ENCODE measurements at regions not wholly inside any gene's neighbourhood (a gene's known extent, or its start where the extent isn't known, plus 50 kb on each side); places are given as distances from the start of the nearest gene placed in this dataset.

DNA sequence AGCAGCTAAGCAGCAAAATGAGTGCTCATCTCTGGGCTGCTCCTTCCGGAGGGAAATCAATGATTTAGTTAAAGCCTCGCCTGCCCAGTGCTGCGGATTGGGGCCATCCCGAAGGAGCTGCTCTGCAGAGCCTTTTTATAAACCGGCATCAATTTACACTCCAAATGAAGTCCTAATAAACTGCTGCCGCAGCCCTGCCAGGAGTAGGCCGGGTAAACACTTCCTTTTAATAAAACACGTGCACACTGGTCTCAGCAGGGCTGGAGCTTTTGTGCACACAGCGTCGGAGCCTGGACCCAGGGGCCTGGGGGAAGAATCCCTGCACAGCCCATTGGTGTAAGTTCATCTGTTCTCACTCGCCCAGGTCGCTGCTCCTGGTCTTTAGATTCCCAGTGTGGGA lies 79.6 kb upstream of the HS3ST2 start:
- Histone ChIP-seq H3K27ac (no peak overlapping the region), H3K4me3 (no peak overlapping the region), H3K36me3 (no peaks in the 10 kb centered on the region), H3K9me3 (no peaks in the 10 kb centered on the region), H3K4me1 (ENCODE audit: control insufficient read depth in 1 of 2, low read depth in 2 of 2) (peaks cover 10 to 27% of the 10 kb centered on the region in 2 donors), H3K27me3 (replicated peaks; ENCODE audit: insufficient read depth) (no peaks in the 10 kb centered on the region)
- no peak for ATAC-seq (ENCODE audit: insufficient number of reproducible peaks, low FRiP score, low read depth)
- no peak for DNase-seq (ENCODE audit: low spot score)
- TF ChIP-seq, protein P1, sequence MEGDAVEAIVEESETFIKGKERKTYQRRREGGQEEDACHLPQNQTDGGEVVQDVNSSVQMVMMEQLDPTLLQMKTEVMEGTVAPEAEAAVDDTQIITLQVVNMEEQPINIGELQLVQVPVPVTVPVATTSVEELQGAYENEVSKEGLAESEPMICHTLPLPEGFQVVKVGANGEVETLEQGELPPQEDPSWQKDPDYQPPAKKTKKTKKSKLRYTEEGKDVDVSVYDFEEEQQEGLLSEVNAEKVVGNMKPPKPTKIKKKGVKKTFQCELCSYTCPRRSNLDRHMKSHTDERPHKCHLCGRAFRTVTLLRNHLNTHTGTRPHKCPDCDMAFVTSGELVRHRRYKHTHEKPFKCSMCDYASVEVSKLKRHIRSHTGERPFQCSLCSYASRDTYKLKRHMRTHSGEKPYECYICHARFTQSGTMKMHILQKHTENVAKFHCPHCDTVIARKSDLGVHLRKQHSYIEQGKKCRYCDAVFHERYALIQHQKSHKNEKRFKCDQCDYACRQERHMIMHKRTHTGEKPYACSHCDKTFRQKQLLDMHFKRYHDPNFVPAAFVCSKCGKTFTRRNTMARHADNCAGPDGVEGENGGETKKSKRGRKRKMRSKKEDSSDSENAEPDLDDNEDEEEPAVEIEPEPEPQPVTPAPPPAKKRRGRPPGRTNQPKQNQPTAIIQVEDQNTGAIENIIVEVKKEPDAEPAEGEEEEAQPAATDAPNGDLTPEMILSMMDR (IDR thresholded peaks at IDR 0.05), result no peak

DNA sequence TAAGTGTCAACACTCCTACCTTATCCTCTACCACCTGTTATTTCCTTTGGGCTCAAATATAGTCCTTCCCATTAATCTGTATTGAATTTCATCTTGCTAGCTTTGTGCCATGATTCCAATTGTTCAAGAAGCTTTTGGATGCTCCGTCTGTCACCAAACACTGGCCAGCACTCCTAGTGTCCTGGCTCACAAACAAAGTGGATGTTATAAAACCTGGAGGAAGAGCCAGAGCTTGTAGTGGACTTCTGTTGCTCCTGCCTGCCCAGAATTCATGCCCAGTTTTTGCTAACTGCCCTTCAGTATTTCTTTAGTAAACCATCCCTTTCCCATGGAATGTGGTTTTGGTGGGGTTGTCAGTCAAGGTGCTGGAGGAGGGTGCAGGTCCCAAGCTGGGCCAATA lies 77.2 kb upstream of the HS3ST2 start:
- ATAC-seq (ENCODE audit: insufficient number of reproducible peaks, low FRiP score, low read depth) (no peak), DNase-seq (ENCODE audit: low spot score) (no peak)
- Histone ChIP-seq H3K27me3 (replicated peaks; ENCODE audit: insufficient read depth) (no peaks in the 10 kb centered on the region), H3K4me3 (no peak overlapping the region), H3K4me1 (ENCODE audit: control insufficient read depth in 1 of 2, low read depth in 2 of 2) (peaks cover 5 to 19% of the 10 kb centered on the region in 2 donors), H3K36me3 (no peaks in the 10 kb centered on the region), H3K27ac (no peak overlapping the region), H3K9me3 (no peaks in the 10 kb centered on the region)
- TF ChIP-seq, protein P1 (IDR thresholded peaks at IDR 0.05), result no peak

DNA sequence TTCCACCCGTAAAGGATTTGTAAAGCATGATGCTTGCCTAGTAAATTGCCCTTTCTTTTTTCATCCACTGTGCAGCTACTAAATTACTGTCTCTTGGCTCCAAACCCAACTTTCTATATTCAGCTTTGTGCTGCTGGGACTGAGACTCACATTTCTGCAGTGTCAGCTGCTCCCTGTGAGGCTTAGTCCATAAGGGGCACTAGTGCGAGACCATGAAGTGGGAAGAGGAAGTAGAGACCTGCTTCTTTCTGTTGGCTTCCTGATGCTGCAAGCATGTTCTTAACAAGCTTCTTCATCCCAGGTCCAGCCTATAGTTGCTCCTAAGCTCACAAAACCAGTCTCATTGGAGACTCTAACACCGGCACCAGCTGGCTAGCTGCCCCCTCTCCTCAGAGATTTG lies 74.9 kb upstream of the HS3ST2 start:
- ATAC-seq (ENCODE audit: insufficient number of reproducible peaks, low FRiP score, low read depth) (no peak), DNase-seq (ENCODE audit: low spot score) (no peak)
- Histone ChIP-seq H3K4me3 (no peak overlapping the region), H3K36me3 (no peaks in the 10 kb centered on the region), H3K27me3 (replicated peaks; ENCODE audit: insufficient read depth) (no peaks in the 10 kb centered on the region), H3K4me1 (ENCODE audit: control insufficient read depth in 1 of 2, low read depth in 2 of 2) (peaks cover 0 to 1% of the 10 kb centered on the region in 2 donors), H3K27ac (no peak overlapping the region), H3K9me3 (no peaks in the 10 kb centered on the region)
- TF ChIP-seq, protein P1 (IDR thresholded peaks at IDR 0.05), result no peak

DNA sequence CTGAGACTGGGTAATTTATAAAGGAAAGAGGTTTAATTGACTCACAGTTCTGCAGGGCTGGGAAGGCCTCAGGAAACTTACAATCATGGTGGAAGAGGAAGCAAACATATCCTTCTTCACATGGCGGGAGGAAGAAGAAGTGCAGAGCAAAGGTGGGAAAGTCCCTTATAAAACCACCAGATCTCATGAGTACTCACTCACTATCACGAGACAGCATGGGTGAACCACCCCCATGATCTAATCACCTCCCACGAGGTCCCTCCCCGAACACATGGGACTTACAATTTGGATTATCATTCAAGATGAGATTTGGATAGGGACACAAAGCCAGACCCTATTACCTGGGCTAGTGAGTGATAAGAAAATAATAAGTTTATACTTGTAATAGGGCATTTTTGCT lies 70.6 kb upstream of the HS3ST2 start:
- ATAC-seq (ENCODE audit: insufficient number of reproducible peaks, low FRiP score, low read depth), result no peak
- Histone ChIP-seq H3K9me3 (no peaks in the 10 kb centered on the region), H3K4me1 (ENCODE audit: control insufficient read depth in 1 of 2, low read depth in 2 of 2) (no peaks in the 10 kb centered on the region)

DNA sequence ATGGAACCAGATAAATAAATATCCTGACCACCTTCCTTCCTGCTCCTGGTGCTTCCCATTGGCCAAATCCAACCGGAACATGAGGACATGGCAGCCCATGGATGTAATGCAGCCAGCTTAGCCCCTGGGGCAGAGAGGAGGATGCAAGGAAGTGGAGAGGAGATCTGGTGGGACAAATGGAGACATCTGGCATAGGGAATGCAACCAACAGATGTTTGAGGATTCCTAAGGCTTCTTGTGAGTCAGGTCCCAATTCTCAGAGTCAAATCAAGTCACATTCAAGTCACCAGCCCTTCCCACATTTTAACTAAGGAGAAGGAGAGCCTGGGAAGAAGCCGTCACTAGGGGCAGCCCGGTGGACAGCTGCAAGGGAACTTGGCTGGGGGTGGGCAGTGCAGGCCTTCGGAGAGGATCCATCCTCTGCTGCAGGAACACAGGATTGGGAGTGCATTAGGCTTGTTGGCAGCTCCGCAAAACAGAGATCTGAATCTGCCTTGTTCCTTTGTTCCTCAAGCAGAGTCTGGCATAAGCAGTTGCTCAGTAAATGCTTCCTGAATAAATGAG lies 62.8 kb upstream of the HS3ST2 start:
- no peaks in the 10 kb centered on the region for H3K36me3 ChIP-seq
- H3K9me3 ChIP-seq, result no peaks in the 10 kb centered on the region
- no peak overlapping the region for H3K4me3 ChIP-seq
- DNase-seq (ENCODE audit: low spot score) (no peak), ATAC-seq (ENCODE audit: insufficient number of reproducible peaks, low FRiP score, low read depth) (no peak)
- H3K4me1 ChIP-seq (ENCODE audit: control insufficient read depth in 1 of 2, low read depth in 2 of 2), result no peaks in the 10 kb centered on the region
- TF ChIP-seq, protein P1 (IDR thresholded peaks at IDR 0.05), result no peak
- H3K27me3 ChIP-seq (replicated peaks; ENCODE audit: insufficient read depth), result no peaks in the 10 kb centered on the region
- H3K27ac ChIP-seq, result no peak overlapping the region

More for the DNA sequence above, 70.6 kb upstream of the HS3ST2 start:
- Histone ChIP-seq H3K36me3 (no peaks in the 10 kb centered on the region), H3K27ac (no peak overlapping the region), H3K4me3 (no peak overlapping the region), H3K27me3 (replicated peaks; ENCODE audit: insufficient read depth) (no peaks in the 10 kb centered on the region)
- no peak for DNase-seq (ENCODE audit: low spot score)
- TF ChIP-seq, protein P1 (IDR thresholded peaks at IDR 0.05), result no peak

All from thoracic aorta (tissue), 2 donors.